Osteocyte (in vitro differentiated cells): ENCODE measurements at regions not wholly inside any gene's neighbourhood (a gene's known extent, or its start where the extent isn't known, plus 50 kb on each side); places are given as distances from the start of the nearest gene placed in this dataset.

ENCODE experiments used
- DNase-seq: peaks from one replicate; pipeline ENCODE4 v3.0.0; 2021; ENCODE audit warnings: mixed read lengths; ENCODE audit not compliant: unreplicated experiment; ENCODE audit errors: extremely low spot score
- H3K27ac Mint-ChIP-seq: one replicate; pipeline ENCODE4 v1.8.0; 2021; ENCODE audit warnings: mild to moderate bottlenecking, mixed read lengths; ENCODE audit not compliant: unreplicated experiment
- H3K27me3 Mint-ChIP-seq: one replicate; pipeline ENCODE4 v1.8.0; 2021; ENCODE audit warnings: mixed read lengths; ENCODE audit not compliant: unreplicated experiment
- H3K36me3 Mint-ChIP-seq: one replicate; pipeline ENCODE4 v1.8.0; 2021; ENCODE audit warnings: mixed read lengths; ENCODE audit not compliant: unreplicated experiment
- H3K4me1 Mint-ChIP-seq: one replicate; pipeline ENCODE4 v1.8.0; 2021; ENCODE audit warnings: mixed read lengths; ENCODE audit not compliant: unreplicated experiment
- H3K4me3 Mint-ChIP-seq: one replicate; pipeline ENCODE4 v1.8.0; 2021; ENCODE audit warnings: mild to moderate bottlenecking, moderate library complexity, mixed read lengths; ENCODE audit not compliant: unreplicated experiment
- H3K9me3 Mint-ChIP-seq: one replicate; pipeline ENCODE4 v1.8.0; 2021; ENCODE audit warnings: mixed read lengths; ENCODE audit not compliant: unreplicated experiment
- TF ChIP-seq, protein P1 (sequence below): fragments of 200-600 bp; sonication (generic); IDR thresholded peaks from 2 replicates; pipeline ENCODE4 v1.5.0; 2021; ENCODE audit warnings: antibody characterized with exemption, mild to moderate bottlenecking, moderate library complexity

DNA sequence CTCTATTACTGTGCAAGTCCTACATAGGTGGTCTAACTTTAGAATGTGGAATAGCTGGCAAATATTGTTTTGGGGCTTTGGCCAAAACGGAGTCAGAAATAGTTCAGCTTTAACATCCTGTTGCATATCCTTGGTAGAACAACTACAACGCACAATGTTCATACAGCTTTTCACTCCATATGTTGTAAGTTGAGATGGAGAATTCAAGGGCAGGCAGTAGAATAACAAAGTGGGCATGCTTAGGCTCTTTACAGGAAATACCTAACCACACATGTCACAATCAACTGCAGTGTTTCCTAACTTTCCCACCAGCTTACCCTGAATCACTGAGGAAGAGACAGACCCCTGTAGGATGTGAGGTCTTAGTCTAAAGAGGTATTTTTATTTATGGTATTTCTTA, 122.3 kb downstream of the PPP1R3A start:
- peak overlapping the region; percentile 92 for H3K27ac Mint-ChIP-seq
- H3K27me3 Mint-ChIP-seq, result no peaks in the 10 kb centered on the region
- H3K36me3 Mint-ChIP-seq, result peaks cover 6% of the 10 kb centered on the region
- no peak overlapping the region for H3K4me3 Mint-ChIP-seq
- H3K9me3 Mint-ChIP-seq, result peaks cover 19% of the 10 kb centered on the region
- DNase-seq, result no peak
- TF ChIP-seq, protein P1, sequence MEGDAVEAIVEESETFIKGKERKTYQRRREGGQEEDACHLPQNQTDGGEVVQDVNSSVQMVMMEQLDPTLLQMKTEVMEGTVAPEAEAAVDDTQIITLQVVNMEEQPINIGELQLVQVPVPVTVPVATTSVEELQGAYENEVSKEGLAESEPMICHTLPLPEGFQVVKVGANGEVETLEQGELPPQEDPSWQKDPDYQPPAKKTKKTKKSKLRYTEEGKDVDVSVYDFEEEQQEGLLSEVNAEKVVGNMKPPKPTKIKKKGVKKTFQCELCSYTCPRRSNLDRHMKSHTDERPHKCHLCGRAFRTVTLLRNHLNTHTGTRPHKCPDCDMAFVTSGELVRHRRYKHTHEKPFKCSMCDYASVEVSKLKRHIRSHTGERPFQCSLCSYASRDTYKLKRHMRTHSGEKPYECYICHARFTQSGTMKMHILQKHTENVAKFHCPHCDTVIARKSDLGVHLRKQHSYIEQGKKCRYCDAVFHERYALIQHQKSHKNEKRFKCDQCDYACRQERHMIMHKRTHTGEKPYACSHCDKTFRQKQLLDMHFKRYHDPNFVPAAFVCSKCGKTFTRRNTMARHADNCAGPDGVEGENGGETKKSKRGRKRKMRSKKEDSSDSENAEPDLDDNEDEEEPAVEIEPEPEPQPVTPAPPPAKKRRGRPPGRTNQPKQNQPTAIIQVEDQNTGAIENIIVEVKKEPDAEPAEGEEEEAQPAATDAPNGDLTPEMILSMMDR, result no peak
- peaks cover 73% of the 10 kb centered on the region for H3K4me1 Mint-ChIP-seq

DNA sequence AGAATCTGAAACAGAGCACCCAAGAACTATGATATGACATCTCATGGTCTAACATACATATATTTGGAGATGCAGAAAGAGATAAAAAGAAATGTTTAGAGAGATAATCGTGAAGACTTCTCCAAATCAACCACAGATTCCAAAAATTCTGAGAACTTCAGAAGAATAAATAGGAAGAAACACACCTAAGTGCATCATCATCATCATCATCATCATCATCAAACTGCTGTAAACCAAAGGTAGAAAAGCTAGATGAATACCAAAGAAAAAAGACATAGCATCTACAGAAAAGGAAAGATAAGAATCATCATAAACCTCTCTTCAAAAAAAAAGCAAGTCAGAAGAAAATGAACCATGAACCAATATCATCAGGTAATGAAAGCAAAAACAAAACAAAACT, 124.2 kb downstream of the PPP1R3A start:
- Mint-ChIP-seq H3K27ac (no peak overlapping the region), H3K9me3 (peaks cover 23% of the 10 kb centered on the region), H3K36me3 (peaks cover 6% of the 10 kb centered on the region), H3K4me1 (peaks cover 60% of the 10 kb centered on the region), H3K27me3 (no peaks in the 10 kb centered on the region), H3K4me3 (no peak overlapping the region)
- DNase-seq, result no peak
- TF ChIP-seq, protein P1, result no peak

DNA sequence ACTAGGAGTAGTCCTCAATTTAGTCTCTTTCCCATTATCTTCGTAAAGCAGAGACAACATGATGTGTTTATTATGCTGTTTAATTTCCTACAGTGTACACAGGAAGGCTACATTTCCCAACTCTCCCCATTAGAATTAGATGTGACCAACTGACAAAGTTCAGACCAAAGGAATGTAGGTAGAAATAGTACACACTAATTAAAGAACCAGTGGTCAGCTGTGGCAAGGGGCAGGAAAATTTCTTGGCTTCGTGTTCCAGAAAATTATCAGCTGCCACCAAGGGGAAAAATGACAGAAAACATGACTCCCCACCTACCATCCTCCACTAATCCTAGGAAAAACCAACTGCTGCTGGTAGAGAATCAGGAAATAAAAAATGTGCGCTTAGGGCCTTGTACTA, 125.6 kb downstream of the PPP1R3A start:
- no peak overlapping the region for H3K27ac Mint-ChIP-seq
- DNase-seq, result no peak
- H3K4me1 Mint-ChIP-seq, result peaks cover 60% of the 10 kb centered on the region
- TF ChIP-seq, protein P1, result no peak
- no peaks in the 10 kb centered on the region for H3K27me3 Mint-ChIP-seq
- H3K9me3 Mint-ChIP-seq, result peaks cover 13% of the 10 kb centered on the region
- peaks cover 6% of the 10 kb centered on the region for H3K36me3 Mint-ChIP-seq
- no peak overlapping the region for H3K4me3 Mint-ChIP-seq

DNA sequence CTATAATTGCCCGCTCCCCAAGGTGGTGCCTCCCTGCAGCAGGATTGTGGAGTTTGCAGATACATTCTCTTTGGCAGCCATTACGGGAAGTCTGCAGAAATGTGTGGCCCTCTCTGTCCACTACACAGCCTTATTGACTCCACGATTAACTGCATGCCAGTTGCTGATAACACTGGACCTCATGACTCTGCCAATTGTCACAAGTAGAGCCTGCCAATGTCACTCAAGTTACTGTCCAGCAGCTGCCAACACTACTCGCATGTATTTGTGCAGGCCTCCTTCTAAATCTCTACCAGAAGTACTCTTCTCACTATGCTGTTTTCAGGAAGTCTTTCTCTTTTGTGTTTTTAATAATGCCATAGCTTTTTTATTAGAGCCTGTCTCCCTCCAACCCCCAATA, 128.8 kb downstream of the PPP1R3A start:
- no peak for DNase-seq
- Mint-ChIP-seq H3K27me3 (no peaks in the 10 kb centered on the region), H3K27ac (no peak overlapping the region), H3K4me1 (peaks cover 43% of the 10 kb centered on the region), H3K9me3 (peaks cover 8% of the 10 kb centered on the region), H3K4me3 (no peak overlapping the region), H3K36me3 (peaks cover 6% of the 10 kb centered on the region)
- TF ChIP-seq, protein P1, result no peak

DNA sequence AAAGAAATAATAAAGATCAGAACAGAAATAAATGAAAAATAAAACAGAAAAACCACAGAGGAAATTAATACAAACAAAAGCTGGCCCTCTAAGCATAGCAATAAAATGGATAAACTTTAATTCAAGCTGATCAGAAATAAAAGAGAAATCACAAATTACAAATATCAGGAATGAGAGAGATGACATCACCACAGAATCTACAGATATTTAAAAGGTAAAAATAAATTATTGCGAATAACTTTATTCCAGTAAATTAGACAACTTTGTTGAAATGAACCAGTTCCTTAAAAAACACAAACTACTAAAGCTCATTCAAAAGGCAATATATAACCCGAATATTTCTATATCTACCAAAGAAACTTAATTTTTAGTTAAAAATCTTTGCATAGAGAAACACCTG, 131.7 kb downstream of the PPP1R3A start:
- peak overlapping the region; percentile 14 for H3K4me3 Mint-ChIP-seq
- H3K27me3 Mint-ChIP-seq, result no peaks in the 10 kb centered on the region
- peaks cover 5% of the 10 kb centered on the region for H3K9me3 Mint-ChIP-seq
- peaks cover 25% of the 10 kb centered on the region for H3K4me1 Mint-ChIP-seq
- peak overlapping the region; percentile 29 for H3K27ac Mint-ChIP-seq
- H3K36me3 Mint-ChIP-seq, result no peaks in the 10 kb centered on the region
- TF ChIP-seq, protein P1, result no peak
- no peak for DNase-seq
